ENCODE measurements at regions not wholly inside any gene's neighbourhood (a gene's known extent, or its start where the extent isn't known, plus 50 kb on each side); places are given as distances from the start of the nearest gene placed in this dataset.
"Not testable (repeated sequence)": the region's sequence is repeated elsewhere in the genome, so short reads cannot be mapped to it uniquely, and the experiment has no call there.

GRCh38 chr4:124025000-124025399, 628.4 kb downstream of the SPRY1 start:
- no peak for DNase-seq (ENCODE audit: low read depth in 1 of 2, low spot score in 1 of 2)

- DNase-seq (ENCODE audit: low read depth in 1 of 2, low spot score in 1 of 2) = no peak
Measured at GRCh38 chr4:124025428-124025827, 628.8 kb downstream of the SPRY1 start.

GRCh38 chr4:124028182-124028581, 631.6 kb downstream of the SPRY1 start:
- no peak for DNase-seq (ENCODE audit: low read depth in 1 of 2, low spot score in 1 of 2)

- no peak for DNase-seq (ENCODE audit: low read depth in 1 of 2, low spot score in 1 of 2)
Measured at GRCh38 chr4:124030147-124030546, 633.6 kb downstream of the SPRY1 start.

- no peak for DNase-seq (ENCODE audit: low read depth in 1 of 2, low spot score in 1 of 2)
Measured at GRCh38 chr4:124032035-124032434, 635.4 kb downstream of the SPRY1 start.

GRCh38 chr4:124035364-124036041, 638.9 kb downstream of the SPRY1 start:
- no peak for DNase-seq (ENCODE audit: low read depth in 1 of 2, low spot score in 1 of 2)

GRCh38 chr4:124037236-124037635, 640.6 kb downstream of the SPRY1 start:
- DNase-seq (ENCODE audit: low read depth in 1 of 2, low spot score in 1 of 2) = no peak

GRCh38 chr4:124044330-124044729, 647.7 kb downstream of the SPRY1 start:
- no peak for DNase-seq (ENCODE audit: low read depth in 1 of 2, low spot score in 1 of 2)

GRCh38 chr4:124044867-124045266, 648.3 kb downstream of the SPRY1 start:
- no peak for DNase-seq (ENCODE audit: low read depth in 1 of 2, low spot score in 1 of 2)

GRCh38 chr4:124046190-124046589, 649.6 kb downstream of the SPRY1 start:
- DNase-seq (ENCODE audit: low read depth in 1 of 2, low spot score in 1 of 2) = no peak

GRCh38 chr4:124053872-124054538, 657.4 kb downstream of the SPRY1 start:
- DNase-seq (ENCODE audit: low read depth in 1 of 2, low spot score in 1 of 2) = no peak

GRCh38 chr4:124055336-124055735, 657.2 kb downstream of the ANKRD50 start:
- DNase-seq (ENCODE audit: low read depth in 1 of 2, low spot score in 1 of 2) = no peak

GRCh38 chr4:124055896-124056295, 656.6 kb downstream of the ANKRD50 start:
- DNase-seq (ENCODE audit: low read depth in 1 of 2, low spot score in 1 of 2) = no peak

GRCh38 chr4:124060261-124060918, 652.1 kb downstream of the ANKRD50 start:
- DNase-seq (ENCODE audit: low read depth in 1 of 2, low spot score in 1 of 2) = no peak

GRCh38 chr4:124061413-124061812, 651.1 kb downstream of the ANKRD50 start:
- DNase-seq (ENCODE audit: low read depth in 1 of 2, low spot score in 1 of 2) = no peak

GRCh38 chr4:124065422-124065821, 647.1 kb downstream of the ANKRD50 start:
- no peak for DNase-seq (ENCODE audit: low read depth in 1 of 2, low spot score in 1 of 2)

- DNase-seq (ENCODE audit: low read depth in 1 of 2, low spot score in 1 of 2) = no peak
Measured at GRCh38 chr4:124065936-124066335, 646.6 kb downstream of the ANKRD50 start.

GRCh38 chr4:124066595-124066994, 645.9 kb downstream of the ANKRD50 start:
- no peak for DNase-seq (ENCODE audit: low read depth in 1 of 2, low spot score in 1 of 2)

GRCh38 chr4:124067046-124067445, 645.5 kb downstream of the ANKRD50 start:
- no peak for DNase-seq (ENCODE audit: low read depth in 1 of 2, low spot score in 1 of 2)

- DNase-seq (ENCODE audit: low read depth in 1 of 2, low spot score in 1 of 2) = no peak
Measured at GRCh38 chr4:124070688-124071484, 641.6 kb downstream of the ANKRD50 start.

- DNase-seq (ENCODE audit: low read depth in 1 of 2, low spot score in 1 of 2) = not testable (repeated sequence)
Measured at GRCh38 chr4:124075276-124075675, 637.3 kb downstream of the ANKRD50 start.
